ENCODE measurements at regions not wholly inside any gene's neighbourhood (a gene's known extent, or its start where the extent isn't known, plus 50 kb on each side); places are given as distances from the start of the nearest gene placed in this dataset.

- TF ChIP-seq CTCF (IDR thresholded peaks at IDR 0.05): no peak
- Mint-ChIP-seq H3K36me3 (ENCODE audit: low read depth) (no peaks in the 10 kb centered on the region), H3K27ac (no peak overlapping the region), H3K9me3 (no peaks in the 10 kb centered on the region), H3K4me3 (no peak overlapping the region), H3K27me3 (no peaks in the 10 kb centered on the region), H3K4me1 (ENCODE audit: low read depth) (peaks cover 32% of the 10 kb centered on the region)
- ATAC-seq (ENCODE audit: poor library complexity): no peak
- Histone ChIP-seq H3K4me1 (ENCODE audit: insufficient read depth, low read length) (peaks cover 21% of the 10 kb centered on the region), H3K27ac (ENCODE audit: low read depth in 1 of 2, low read length in 2 of 2) (no peak overlapping the region), H3K36me3 (ENCODE audit: insufficient read depth, low read length) (no peaks in the 10 kb centered on the region), H3K4me3 (ENCODE audit: low read length) (no peak overlapping the region), H3K9me3 (ENCODE audit: control insufficient read depth in 1 of 2, insufficient read depth in 1 of 2, low read length in 2 of 2) (peaks cover 0 to 5% of the 10 kb centered on the region in 2 experiments), H3K27me3 (ENCODE audit: control insufficient read depth in 1 of 2, insufficient read depth in 2 of 2, low read length in 2 of 2) (no peaks in the 10 kb centered on the region)
- no peak for DNase-seq
- ChIA-PET POLR2A (no interaction called here), CTCF (no interaction called here)
- intact Hi-C loops (cut with DNase I, micrococcal nuclease): loop anchor here (10.0 kb wide), 2 partner anchors 71 to 79 kb away; no protein-coding TSS in a partner anchor
These were observed 86.7 kb upstream of the TBL1XR1 start for GRCh38 chr3:177283983-177284382.

GRCh38 chr3:177284383-177284881 is 87.2 kb upstream of the TBL1XR1 start:
- Mint-ChIP-seq H3K36me3 (ENCODE audit: low read depth) (no peaks in the 10 kb centered on the region), H3K27ac (peak overlapping the region; percentile 19), H3K4me1 (ENCODE audit: low read depth) (peaks cover 32% of the 10 kb centered on the region), H3K4me3 (no peak overlapping the region), H3K9me3 (no peaks in the 10 kb centered on the region), H3K27me3 (no peaks in the 10 kb centered on the region)
- no peak for TF ChIP-seq CTCF (IDR thresholded peaks at IDR 0.05)
- H3K27ac ChIP-seq (ENCODE audit: low read depth in 1 of 2, low read length in 2 of 2): no peak overlapping the region
- no peaks in the 10 kb centered on the region for H3K27me3 ChIP-seq (ENCODE audit: control insufficient read depth in 1 of 2, insufficient read depth in 2 of 2, low read length in 2 of 2)
- peaks cover 21% of the 10 kb centered on the region for H3K4me1 ChIP-seq (ENCODE audit: insufficient read depth, low read length)
- POLR2A ChIA-PET: interaction anchor here (1.3 kb wide), 1 partner anchor 86 kb away, joined by 4 read pairs; no protein-coding TSS in a partner anchor
- intact Hi-C loops (cut with DNase I, micrococcal nuclease): loop anchor here (10.0 kb wide), 2 partner anchors 70 to 80 kb away; no protein-coding TSS in a partner anchor
- no peak overlapping the region for H3K4me3 ChIP-seq (ENCODE audit: low read length)
- CTCF ChIA-PET: no interaction called here
- peak; percentile 43 for ATAC-seq (ENCODE audit: poor library complexity)
- H3K36me3 ChIP-seq (ENCODE audit: insufficient read depth, low read length): no peaks in the 10 kb centered on the region
- peak in 6 of 14 experiments; percentile 2 to 55 (median 34) for DNase-seq
- H3K9me3 ChIP-seq (ENCODE audit: control insufficient read depth in 1 of 2, insufficient read depth in 1 of 2, low read length in 2 of 2): peaks cover 0 to 5% of the 10 kb centered on the region in 2 experiments

- Mint-ChIP-seq H3K4me1 (ENCODE audit: low read depth) (peaks cover 29% of the 10 kb centered on the region), H3K36me3 (ENCODE audit: low read depth) (no peaks in the 10 kb centered on the region), H3K27ac (no peak overlapping the region), H3K27me3 (no peaks in the 10 kb centered on the region), H3K9me3 (no peaks in the 10 kb centered on the region), H3K4me3 (no peak overlapping the region)
- H3K36me3 ChIP-seq (ENCODE audit: insufficient read depth, low read length): no peaks in the 10 kb centered on the region
- no peaks in the 10 kb centered on the region for H3K27me3 ChIP-seq (ENCODE audit: control insufficient read depth in 1 of 2, insufficient read depth in 2 of 2, low read length in 2 of 2)
- peaks cover 0 to 3% of the 10 kb centered on the region in 2 experiments for H3K9me3 ChIP-seq (ENCODE audit: control insufficient read depth in 1 of 2, insufficient read depth in 1 of 2, low read length in 2 of 2)
- ATAC-seq (ENCODE audit: poor library complexity) (no peak), DNase-seq (no peak)
- no peak overlapping the region for H3K4me3 ChIP-seq (ENCODE audit: low read length)
- H3K27ac ChIP-seq (ENCODE audit: low read depth in 1 of 2, low read length in 2 of 2): no peak overlapping the region
- no peak for TF ChIP-seq CTCF (IDR thresholded peaks at IDR 0.05)
- CTCF ChIA-PET: no interaction called here
- H3K4me1 ChIP-seq (ENCODE audit: insufficient read depth, low read length): peaks cover 17% of the 10 kb centered on the region
- intact Hi-C loops (cut with DNase I, micrococcal nuclease): loop anchor here (10.0 kb wide), 2 partner anchors 69 to 81 kb away; no protein-coding TSS in a partner anchor
- POLR2A ChIA-PET: no interaction called here
These were observed 88.8 kb upstream of the TBL1XR1 start for GRCh38 chr3:177286034-177286433.
